ENCODE measurements at regions not wholly inside any gene's neighbourhood (a gene's known extent, or its start where the extent isn't known, plus 50 kb on each side); places are given as distances from the start of the nearest gene placed in this dataset.

DNA sequence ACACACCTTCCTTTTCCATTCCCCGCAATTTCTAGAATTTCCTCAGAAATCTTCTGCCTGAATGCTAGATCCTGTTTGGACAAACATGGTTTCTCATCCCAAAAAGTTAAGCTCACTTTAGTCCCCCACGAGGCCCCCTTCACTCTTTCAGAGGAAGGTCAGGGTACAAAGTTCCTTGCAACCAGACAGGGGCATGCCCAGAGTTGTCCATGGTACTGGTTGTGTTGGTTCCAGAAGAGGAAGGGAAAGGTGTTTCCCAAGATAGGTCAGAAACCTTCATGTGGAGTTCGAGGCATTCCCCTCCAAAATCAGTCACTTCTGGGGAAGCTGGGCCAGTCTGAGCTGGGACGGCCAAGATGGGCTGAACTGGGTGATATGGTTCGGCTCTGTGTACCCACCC lies 167.6 kb upstream of the MAFB start:
- H3K27ac ChIP-seq (ENCODE audit: low read length, poor library complexity, severe bottlenecking) = no peak overlapping the region
- no peak overlapping the region for H3K18ac ChIP-seq (ENCODE audit: low read depth in 1 of 2, low read length in 2 of 2)

DNA sequence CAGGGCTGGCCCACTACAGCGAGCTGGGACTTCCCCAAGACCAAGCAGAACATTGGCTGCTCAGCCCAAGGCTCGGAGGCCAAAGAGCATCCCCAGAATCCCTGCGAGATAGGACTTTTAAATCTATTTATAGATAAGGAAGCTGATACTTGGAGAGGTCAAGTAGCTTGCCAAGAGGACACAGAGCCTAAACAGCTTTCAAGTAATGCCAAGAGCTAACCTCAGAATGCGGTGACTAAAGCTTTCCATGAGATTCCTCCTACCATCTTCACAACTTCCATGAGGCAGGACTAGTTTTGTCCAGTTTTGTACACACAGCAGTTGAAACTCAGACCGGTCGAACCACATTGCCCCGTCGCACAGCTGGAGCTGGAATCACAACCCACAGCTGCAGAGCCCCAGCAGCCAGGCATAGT lies 168.1 kb upstream of the TOP1 start:
- H3K4me3 ChIP-seq (ENCODE audit: insufficient read depth in 1 of 2, low read depth in 1 of 2, low read length in 2 of 2) = peak overlapping the region in 1 of 2 experiments; percentile 5
- H2BK15ac ChIP-seq (ENCODE audit: low read depth, poor library complexity, severe bottlenecking) = no peak overlapping the region
- no peak overlapping the region for H3K27ac ChIP-seq (ENCODE audit: low read length, poor library complexity, severe bottlenecking)
- no peak overlapping the region for H2BK5ac ChIP-seq (ENCODE audit: low read depth, low read length, poor library complexity, severe bottlenecking)
- DNase-seq = peak; percentile 92
- no peak overlapping the region for H2AK5ac ChIP-seq (ENCODE audit: low read length, severe bottlenecking)
- no peaks in the 10 kb centered on the region for H3K36me3 ChIP-seq (ENCODE audit: control insufficient read depth in 1 of 2, insufficient read depth in 2 of 2, low read depth in 1 of 2, low read length in 2 of 2)
- no peak overlapping the region for H2BK120ac ChIP-seq (ENCODE audit: low read depth, low read length)
- H3K4me2 ChIP-seq (ENCODE audit: low read length, poor library complexity, severe bottlenecking) = no peak overlapping the region
- peak overlapping the region; percentile 47 for H3K9ac ChIP-seq (ENCODE audit: low read length)
- H3K14ac ChIP-seq (ENCODE audit: low read length in 2 of 2) = no peak overlapping the region
- H2AFZ ChIP-seq (ENCODE audit: low read depth, low read length) = no peak overlapping the region
- no peak overlapping the region for H3K18ac ChIP-seq (ENCODE audit: low read depth in 1 of 2, low read length in 2 of 2)
- no peak overlapping the region for H3K4ac ChIP-seq (ENCODE audit: low read depth in 1 of 2, low read length in 2 of 2)
- peaks cover 13 to 38% of the 10 kb centered on the region in 2 experiments for H3K27me3 ChIP-seq (ENCODE audit: control insufficient read depth in 1 of 2, insufficient read depth in 1 of 2, low read length in 2 of 2)
- 73% methylated on average over 8 of the region's 8 CpGs for WGBS
- no peaks in the 10 kb centered on the region for H3K4me1 ChIP-seq (ENCODE audit: control insufficient read depth, insufficient read depth, low read depth, low read length)
- H3K79me1 ChIP-seq (replicated peaks; ENCODE audit: low read length, poor library complexity, severe bottlenecking) = no peaks in the 10 kb centered on the region
- no peak overlapping the region for H4K8ac ChIP-seq (ENCODE audit: low read length)
- no peaks in the 10 kb centered on the region for H3K9me3 ChIP-seq (ENCODE audit: control insufficient read depth, low read length)
- no peak overlapping the region for H4K91ac ChIP-seq (ENCODE audit: low read length)
- H2BK12ac ChIP-seq (ENCODE audit: low read length in 2 of 2) = no peak overlapping the region
- no peak overlapping the region for H3K23ac ChIP-seq (ENCODE audit: low read length in 2 of 2)

More for the DNA sequence above, 167.6 kb upstream of the MAFB start:
- H3K9me3 ChIP-seq (ENCODE audit: control insufficient read depth, low read length) = no peaks in the 10 kb centered on the region
- WGBS = 85% methylated on average over 4 of the region's 5 CpGs
- H3K9ac ChIP-seq (ENCODE audit: low read length) = no peak overlapping the region
- H3K4ac ChIP-seq (ENCODE audit: low read depth in 1 of 2, low read length in 2 of 2) = no peak overlapping the region
- H2BK120ac ChIP-seq (ENCODE audit: low read depth, low read length) = no peak overlapping the region
- no peak overlapping the region for H3K14ac ChIP-seq (ENCODE audit: low read length in 2 of 2)
- no peak overlapping the region for H2AK5ac ChIP-seq (ENCODE audit: low read length, severe bottlenecking)
- DNase-seq = no peak
- H2BK5ac ChIP-seq (ENCODE audit: low read depth, low read length, poor library complexity, severe bottlenecking) = no peak overlapping the region
- no peaks in the 10 kb centered on the region for H3K36me3 ChIP-seq (ENCODE audit: control insufficient read depth in 1 of 2, insufficient read depth in 2 of 2, low read depth in 1 of 2, low read length in 2 of 2)
- no peak overlapping the region for H4K8ac ChIP-seq (ENCODE audit: low read length)
- no peaks in the 10 kb centered on the region for H3K4me1 ChIP-seq (ENCODE audit: control insufficient read depth, insufficient read depth, low read depth, low read length)
- no peak overlapping the region for H2AFZ ChIP-seq (ENCODE audit: low read depth, low read length)
- H3K79me1 ChIP-seq (replicated peaks; ENCODE audit: low read length, poor library complexity, severe bottlenecking) = no peaks in the 10 kb centered on the region
- no peak overlapping the region for H2BK15ac ChIP-seq (ENCODE audit: low read depth, poor library complexity, severe bottlenecking)
- no peak overlapping the region for H3K4me2 ChIP-seq (ENCODE audit: low read length, poor library complexity, severe bottlenecking)
- H4K91ac ChIP-seq (ENCODE audit: low read length) = no peak overlapping the region
- no peak overlapping the region for H3K4me3 ChIP-seq (ENCODE audit: insufficient read depth in 1 of 2, low read depth in 1 of 2, low read length in 2 of 2)
- H3K27me3 ChIP-seq (ENCODE audit: control insufficient read depth in 1 of 2, insufficient read depth in 1 of 2, low read length in 2 of 2) = peaks cover 13 to 43% of the 10 kb centered on the region in 2 experiments
- H2BK12ac ChIP-seq (ENCODE audit: low read length in 2 of 2) = no peak overlapping the region
- no peak overlapping the region for H3K23ac ChIP-seq (ENCODE audit: low read length in 2 of 2)

DNA sequence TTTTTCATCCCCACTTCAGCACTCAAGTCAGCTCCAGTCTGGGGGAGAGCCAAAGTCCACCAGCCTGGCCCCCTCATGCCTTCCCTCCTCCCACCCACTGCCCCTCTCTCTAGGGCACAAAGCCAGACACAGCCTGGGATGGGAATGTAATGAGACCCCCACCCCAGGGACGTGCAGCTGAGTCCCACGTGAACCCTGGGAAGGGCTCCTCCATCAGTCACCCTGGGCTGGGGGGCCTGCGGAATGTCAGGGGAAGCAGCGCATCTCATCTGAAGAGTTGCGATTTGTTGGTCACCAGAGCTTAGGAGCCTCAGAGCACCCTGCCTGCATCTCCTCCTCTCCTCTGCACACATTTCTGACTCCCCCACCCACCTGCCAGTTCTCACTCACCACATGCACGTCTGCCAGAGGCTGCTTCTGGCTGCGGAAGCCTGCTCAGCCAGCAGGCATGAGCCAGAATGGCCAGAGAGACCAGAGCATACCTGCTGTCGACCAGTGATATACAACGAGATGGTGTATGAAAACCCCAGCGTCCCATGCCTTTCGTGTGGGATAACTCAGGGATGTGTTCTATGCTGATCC lies 167.1 kb upstream of the TOP1 start:
- Histone ChIP-seq H4K91ac (ENCODE audit: low read length) (no peak overlapping the region), H3K14ac (ENCODE audit: low read length in 2 of 2) (peak overlapping the region in 1 of 2 experiments; percentile 1), H2BK5ac (ENCODE audit: low read depth, low read length, poor library complexity, severe bottlenecking) (no peak overlapping the region), H2AK5ac (ENCODE audit: low read length, severe bottlenecking) (no peak overlapping the region), H3K36me3 (ENCODE audit: control insufficient read depth in 1 of 2, insufficient read depth in 2 of 2, low read depth in 1 of 2, low read length in 2 of 2) (no peaks in the 10 kb centered on the region), H3K79me1 (replicated peaks; ENCODE audit: low read length, poor library complexity, severe bottlenecking) (no peaks in the 10 kb centered on the region), H3K4ac (ENCODE audit: low read depth in 1 of 2, low read length in 2 of 2) (no peak overlapping the region), H3K23ac (ENCODE audit: low read length in 2 of 2) (no peak overlapping the region), H3K9ac (ENCODE audit: low read length) (no peak overlapping the region), H3K27me3 (ENCODE audit: control insufficient read depth in 1 of 2, insufficient read depth in 1 of 2, low read length in 2 of 2) (peaks cover 10 to 28% of the 10 kb centered on the region in 2 experiments), H3K4me2 (ENCODE audit: low read length, poor library complexity, severe bottlenecking) (no peak overlapping the region), H3K18ac (ENCODE audit: low read depth in 1 of 2, low read length in 2 of 2) (no peak overlapping the region), H3K27ac (ENCODE audit: low read length, poor library complexity, severe bottlenecking) (no peak overlapping the region), H2BK120ac (ENCODE audit: low read depth, low read length) (no peak overlapping the region), H3K4me1 (ENCODE audit: control insufficient read depth, insufficient read depth, low read depth, low read length) (no peaks in the 10 kb centered on the region), H3K4me3 (ENCODE audit: insufficient read depth in 1 of 2, low read depth in 1 of 2, low read length in 2 of 2) (no peak overlapping the region), H2BK12ac (ENCODE audit: low read length in 2 of 2) (no peak overlapping the region), H3K9me3 (ENCODE audit: control insufficient read depth, low read length) (no peaks in the 10 kb centered on the region), H4K8ac (ENCODE audit: low read length) (no peak overlapping the region), H2AFZ (ENCODE audit: low read depth, low read length) (no peak overlapping the region), H2BK15ac (ENCODE audit: low read depth, poor library complexity, severe bottlenecking) (no peak overlapping the region)
- WGBS = 86% methylated on average over 11 of the region's 11 CpGs
- no peak for DNase-seq

DNA sequence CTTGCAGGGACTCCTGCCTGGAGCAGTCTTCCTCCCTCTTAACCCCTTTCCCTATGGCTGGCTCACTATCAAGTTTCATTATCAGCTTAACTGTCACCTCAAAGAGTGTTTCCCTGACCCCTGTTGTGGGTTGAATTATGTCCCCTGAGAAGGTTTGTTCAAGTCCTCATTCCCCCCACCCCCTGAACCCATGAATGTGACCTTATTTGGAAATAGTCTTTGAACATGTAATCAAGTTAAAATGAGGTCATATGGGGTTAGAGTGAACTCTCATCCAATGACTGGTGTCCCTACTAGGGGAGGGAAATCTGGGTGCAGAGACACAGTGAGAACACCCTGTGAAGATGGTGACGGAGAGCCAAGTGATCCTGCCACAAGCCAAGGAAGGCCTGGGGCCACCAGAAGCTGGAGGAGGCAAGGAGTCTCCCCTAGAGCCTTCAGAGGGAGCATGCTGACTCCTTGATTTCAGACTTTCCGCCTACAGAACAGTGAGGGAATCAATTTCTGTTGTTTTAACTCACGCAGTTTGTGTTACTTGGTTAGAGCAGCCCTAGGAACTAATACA lies 165.2 kb upstream of the TOP1 start:
- Histone ChIP-seq H3K4me3 (ENCODE audit: insufficient read depth in 1 of 2, low read depth in 1 of 2, low read length in 2 of 2) (no peak overlapping the region), H4K8ac (ENCODE audit: low read length) (no peak overlapping the region), H2AFZ (ENCODE audit: low read depth, low read length) (no peak overlapping the region), H4K91ac (ENCODE audit: low read length) (no peak overlapping the region), H2BK15ac (ENCODE audit: low read depth, poor library complexity, severe bottlenecking) (no peak overlapping the region), H3K18ac (ENCODE audit: low read depth in 1 of 2, low read length in 2 of 2) (no peak overlapping the region), H2AK5ac (ENCODE audit: low read length, severe bottlenecking) (no peak overlapping the region), H3K79me1 (replicated peaks; ENCODE audit: low read length, poor library complexity, severe bottlenecking) (no peaks in the 10 kb centered on the region), H3K27me3 (ENCODE audit: control insufficient read depth in 1 of 2, insufficient read depth in 1 of 2, low read length in 2 of 2) (peaks cover 6 to 19% of the 10 kb centered on the region in 2 experiments), H2BK5ac (ENCODE audit: low read depth, low read length, poor library complexity, severe bottlenecking) (no peak overlapping the region), H2BK120ac (ENCODE audit: low read depth, low read length) (no peak overlapping the region), H3K14ac (ENCODE audit: low read length in 2 of 2) (no peak overlapping the region), H3K23ac (ENCODE audit: low read length in 2 of 2) (no peak overlapping the region), H3K36me3 (ENCODE audit: control insufficient read depth in 1 of 2, insufficient read depth in 2 of 2, low read depth in 1 of 2, low read length in 2 of 2) (no peaks in the 10 kb centered on the region), H3K4me1 (ENCODE audit: control insufficient read depth, insufficient read depth, low read depth, low read length) (no peaks in the 10 kb centered on the region), H2BK12ac (ENCODE audit: low read length in 2 of 2) (no peak overlapping the region), H3K9ac (ENCODE audit: low read length) (no peak overlapping the region), H3K4ac (ENCODE audit: low read depth in 1 of 2, low read length in 2 of 2) (no peak overlapping the region), H3K4me2 (ENCODE audit: low read length, poor library complexity, severe bottlenecking) (no peak overlapping the region), H3K27ac (ENCODE audit: low read length, poor library complexity, severe bottlenecking) (no peak overlapping the region), H3K9me3 (ENCODE audit: control insufficient read depth, low read length) (no peaks in the 10 kb centered on the region)
- DNase-seq = no peak
- WGBS = 77% methylated on average over 3 of the region's 3 CpGs

All from mesenchymal stem cell (in vitro differentiated cells and primary cell).